ENCODE measurements at regions not wholly inside any gene's neighbourhood (a gene's known extent, or its start where the extent isn't known, plus 50 kb on each side); places are given as distances from the start of the nearest gene placed in this dataset.

DNA sequence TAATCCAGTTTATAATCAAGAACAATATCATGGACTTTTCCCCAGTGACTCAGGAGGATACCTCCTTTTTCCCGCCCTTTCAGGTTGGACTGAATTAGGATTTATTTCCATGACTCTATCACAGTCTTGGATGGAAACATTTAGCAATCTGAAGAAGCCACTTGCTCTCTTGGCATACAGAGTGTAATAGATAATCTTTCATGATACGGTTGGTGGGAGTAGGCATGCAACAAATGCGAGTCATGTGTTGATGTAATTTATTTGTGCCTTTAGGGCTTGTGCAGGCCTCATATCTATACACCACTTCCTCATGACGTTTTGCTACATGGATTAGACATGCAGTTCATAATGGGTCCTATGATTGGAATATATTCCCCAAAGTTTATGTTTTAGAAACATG, 54.2 kb upstream of the MCTP2 start:
- TF ChIP-seq, protein P1, sequence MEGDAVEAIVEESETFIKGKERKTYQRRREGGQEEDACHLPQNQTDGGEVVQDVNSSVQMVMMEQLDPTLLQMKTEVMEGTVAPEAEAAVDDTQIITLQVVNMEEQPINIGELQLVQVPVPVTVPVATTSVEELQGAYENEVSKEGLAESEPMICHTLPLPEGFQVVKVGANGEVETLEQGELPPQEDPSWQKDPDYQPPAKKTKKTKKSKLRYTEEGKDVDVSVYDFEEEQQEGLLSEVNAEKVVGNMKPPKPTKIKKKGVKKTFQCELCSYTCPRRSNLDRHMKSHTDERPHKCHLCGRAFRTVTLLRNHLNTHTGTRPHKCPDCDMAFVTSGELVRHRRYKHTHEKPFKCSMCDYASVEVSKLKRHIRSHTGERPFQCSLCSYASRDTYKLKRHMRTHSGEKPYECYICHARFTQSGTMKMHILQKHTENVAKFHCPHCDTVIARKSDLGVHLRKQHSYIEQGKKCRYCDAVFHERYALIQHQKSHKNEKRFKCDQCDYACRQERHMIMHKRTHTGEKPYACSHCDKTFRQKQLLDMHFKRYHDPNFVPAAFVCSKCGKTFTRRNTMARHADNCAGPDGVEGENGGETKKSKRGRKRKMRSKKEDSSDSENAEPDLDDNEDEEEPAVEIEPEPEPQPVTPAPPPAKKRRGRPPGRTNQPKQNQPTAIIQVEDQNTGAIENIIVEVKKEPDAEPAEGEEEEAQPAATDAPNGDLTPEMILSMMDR (IDR thresholded peaks at IDR 0.05; ENCODE audit: control extremely low read depth, extremely low read depth, low read depth, missing control alignments), result no peak
- ChIA-PET CTCF (no interaction called here), POLR2A (no interaction called here)
- DNase-seq (ENCODE audit: extremely low spot score), result no peak

DNA sequence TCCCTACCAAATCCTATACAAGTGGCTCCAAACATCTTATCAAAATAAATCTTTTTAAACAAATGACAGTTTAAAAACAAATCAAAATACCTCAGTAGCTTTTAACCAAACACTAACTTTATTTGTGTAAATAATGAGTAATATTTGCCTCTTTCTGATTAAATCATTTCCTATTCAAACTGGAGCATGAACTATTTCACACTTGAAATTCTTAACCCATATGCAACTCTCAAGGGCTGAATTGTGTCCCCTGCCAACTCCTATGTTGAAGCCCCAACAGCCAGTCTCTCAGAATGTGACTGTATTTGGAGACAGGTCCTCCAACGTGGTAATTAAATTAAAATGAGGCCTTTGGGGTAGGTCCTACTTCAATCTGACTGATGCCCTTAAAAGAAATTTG, 55.9 kb upstream of the MCTP2 start:
- TF ChIP-seq, protein P1 (IDR thresholded peaks at IDR 0.05; ENCODE audit: control extremely low read depth, extremely low read depth, low read depth, missing control alignments), result no peak
- no peak for DNase-seq (ENCODE audit: extremely low spot score)
- POLR2A ChIA-PET, result no interaction called here
- CTCF ChIA-PET, result no interaction called here

DNA sequence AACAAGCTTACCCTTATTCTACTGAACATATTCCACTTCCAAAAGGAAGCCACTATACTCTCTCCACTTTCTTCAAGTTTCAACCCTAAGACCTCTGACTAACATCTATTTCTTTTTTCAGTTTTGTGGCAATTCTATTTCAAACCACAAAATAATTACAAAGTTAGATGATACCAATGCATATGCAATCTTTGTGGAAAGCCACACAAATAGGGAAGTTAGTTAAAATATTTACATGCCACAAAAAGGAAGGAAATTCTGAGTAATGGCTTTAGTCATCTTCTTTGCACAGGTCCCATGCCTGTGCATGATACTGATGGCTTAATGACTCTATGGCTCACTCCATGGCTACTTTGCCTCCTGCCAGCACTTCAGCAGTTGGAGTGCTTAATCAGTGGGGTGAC, 57.0 kb upstream of the MCTP2 start:
- CTCF ChIA-PET, result interaction anchor here (1.5 to 2.0 kb wide), 2 partner anchors 10 to 149 kb away, joined by 8 to 10 read pairs; no protein-coding TSS in a partner anchor
- DNase-seq (ENCODE audit: extremely low spot score), result peak; percentile 32
- POLR2A ChIA-PET, result interaction anchor here (0.7 kb wide), 1 partner anchor 133 kb away, joined by 3 read pairs; no protein-coding TSS in a partner anchor

DNA sequence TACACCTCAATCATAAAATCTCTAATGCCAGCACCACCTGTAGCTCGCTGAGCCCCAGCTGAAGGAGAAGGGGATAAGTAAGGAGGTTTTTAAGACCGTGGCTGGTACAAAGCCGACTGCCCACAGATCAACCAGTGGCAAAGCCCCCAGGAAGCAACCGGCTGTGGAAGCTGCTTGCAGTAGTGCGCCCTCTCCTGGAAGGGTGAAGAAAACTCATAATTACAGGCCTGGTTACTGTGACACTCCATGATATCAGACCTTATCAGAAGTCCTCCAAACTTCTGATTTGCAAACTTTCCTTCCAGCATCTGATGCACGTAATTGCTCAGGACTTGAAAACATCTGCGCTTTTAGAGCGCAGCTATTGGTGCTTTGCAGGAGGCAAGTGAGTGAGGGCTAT, 63.1 kb upstream of the MCTP2 start:
- CTCF ChIA-PET, result interaction anchor here (0.7 to 12.2 kb wide), 4 partner anchors 11 to 228 kb away, joined by 3 to 316 read pairs (median 3); no protein-coding TSS in a partner anchor
- peak; percentile 21 for DNase-seq (ENCODE audit: extremely low spot score)
- TF ChIP-seq, protein P1 (IDR thresholded peaks at IDR 0.05; ENCODE audit: control extremely low read depth, extremely low read depth, low read depth, missing control alignments), result no peak
- POLR2A ChIA-PET, result no interaction called here

More for the DNA sequence above, 57.0 kb upstream of the MCTP2 start:
- TF ChIP-seq, protein P1 (IDR thresholded peaks at IDR 0.05; ENCODE audit: control extremely low read depth, extremely low read depth, low read depth, missing control alignments), result no peak

DNA sequence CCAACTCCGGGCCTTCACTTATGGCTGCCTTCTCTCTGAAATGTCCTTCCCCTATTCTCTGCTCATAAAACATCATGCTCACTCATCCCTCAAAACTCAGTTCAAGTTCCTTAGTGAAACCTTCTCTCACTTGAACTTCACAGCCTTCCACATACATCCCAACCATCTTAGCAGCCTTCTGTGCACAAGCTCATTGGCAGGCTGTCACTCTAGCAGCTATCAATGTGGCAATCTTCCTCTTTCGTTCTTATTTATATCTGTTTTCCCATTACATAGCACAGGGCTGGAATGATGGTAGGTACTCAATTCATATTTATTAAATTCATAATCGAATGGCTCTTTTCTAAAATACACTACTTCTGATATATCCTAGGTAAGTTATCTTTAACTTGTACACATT, 66.4 kb upstream of the MCTP2 start:
- POLR2A ChIA-PET, result interaction anchor here (0.6 kb wide), 1 partner anchor 158 kb away, joined by 3 read pairs; no protein-coding TSS in a partner anchor
- CTCF ChIA-PET, result interaction anchor here (0.9 to 12.2 kb wide), 22 partner anchors 7 to 188 kb away, joined by 3 to 316 read pairs (median 5); no protein-coding TSS in a partner anchor
- DNase-seq (ENCODE audit: extremely low spot score), result no peak
- TF ChIP-seq, protein P1 (IDR thresholded peaks at IDR 0.05; ENCODE audit: control extremely low read depth, extremely low read depth, low read depth, missing control alignments), result no peak

DNA sequence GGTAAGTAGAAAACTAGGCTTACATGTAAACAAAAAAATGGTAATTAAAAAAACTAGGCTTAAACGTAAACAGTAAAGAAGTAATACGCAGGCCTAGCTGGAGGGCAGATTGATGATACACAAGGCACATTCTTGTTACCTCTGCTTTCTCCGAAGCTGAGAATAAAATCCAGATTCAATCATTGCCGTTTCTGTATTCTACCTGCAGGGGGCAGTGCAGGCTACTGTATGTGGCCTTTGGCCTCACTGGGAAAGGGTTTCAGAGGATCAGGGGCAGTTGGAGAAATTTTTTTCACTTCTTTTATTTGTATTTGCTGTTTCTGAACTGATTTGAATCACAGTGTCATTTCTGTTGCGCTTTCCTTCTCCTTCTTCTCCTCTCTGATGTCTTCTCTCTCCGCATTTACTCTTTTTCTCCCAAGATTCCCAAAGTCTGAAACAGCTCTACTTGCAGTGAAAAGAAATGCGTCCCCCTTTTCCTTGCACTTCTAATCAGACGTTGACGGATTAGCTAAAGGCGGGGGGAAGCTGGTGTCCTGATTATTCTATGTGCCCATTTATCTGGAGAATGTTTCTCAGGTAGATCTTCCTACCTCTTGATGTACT, 67.1 kb upstream of the MCTP2 start:
- TF ChIP-seq, protein P1 (IDR thresholded peaks at IDR 0.05; ENCODE audit: control extremely low read depth, extremely low read depth, low read depth, missing control alignments), result peak; percentile 78
- ChIA-PET CTCF (interaction anchor here (0.6 to 12.2 kb wide), 30 partner anchors 10 to 1138 kb away, joined by 3 to 316 read pairs (median 4); no protein-coding TSS in a partner anchor), POLR2A (no interaction called here)
- DNase-seq (ENCODE audit: extremely low spot score), result peak; percentile 43

Data from GM10248 (cell line).